HCT116 (cell line): ENCODE measurements at regions not wholly inside any gene's neighbourhood (a gene's known extent, or its start where the extent isn't known, plus 50 kb on each side); places are given as distances from the start of the nearest gene placed in this dataset.

Experiments used
- ATAC-seq: fragments of 200-7000 bp; cut with Tn5 transposase; 2 replicates; pipeline ENCODE4 v1.9.1; 2020; ENCODE audit warnings: mild to moderate bottlenecking, moderate library complexity
- BruUV-seq: library from RNA; stranded (reverse); fragments of 400-500 nt; replicated peaks from 2 replicates; lab custom pipeline; 2021; lab: Mats Ljungman, UMichigan
- CTCF ChIA-PET: fragments of 300-600 bp; sonication (Branson Sonifier 250); formaldehyde crosslinking; loops from one replicate; lab custom pipeline; 2021; ENCODE audit warnings: antibody characterized with exemption; lab: Charles Lee
- POLR2A ChIA-PET: fragments of 300-600, 350-600 bp; sonication (Branson Sonifier 250); formaldehyde crosslinking; loops from one replicate; lab custom pipeline; 2021; ENCODE audit warnings: antibody characterized with exemption; lab: Charles Lee
- RAD21 ChIA-PET, 2 experiments: fragments of 300-600 bp; sonication (Branson Sonifier 250); formaldehyde crosslinking; loops; one replicate each; lab custom pipeline; 2023; ENCODE audit warnings: low total read pairs in 2 of 2; ENCODE audit not compliant: uncharacterized antibody in 2 of 2, unreplicated experiment in 2 of 2, low non-redundant PET in 1 of 2; lab: Charles Lee
- DNase-seq: peaks from one replicate; pipeline ENCODE4 v3.0.0-alpha.2; 2010; ENCODE audit warnings: low read depth, low spot score
- H2AFZ ChIP-seq: fragments of 200-600 bp; shearing (Covaris generic), sonication (generic); 2 replicates; pipeline ENCODE4 v1.6.1; 2017; ENCODE audit warnings: low read depth, mixed run types, mixed read lengths, antibody characterized with exemption, low read length; ENCODE audit not compliant: poor library complexity, severe bottlenecking
- H3K27ac ChIP-seq: 2 replicates; pipeline ENCODE4 v1.5.1; 2012; ENCODE audit warnings: low read depth, low read length
- H3K27me3 ChIP-seq: fragments of 200-600 bp; sonication (generic); 2 replicates; pipeline ENCODE4 v1.6.1; 2016; ENCODE audit warnings: mixed run types, low read length, mixed read lengths; ENCODE audit not compliant: insufficient read depth
- H3K36me3 ChIP-seq, 2 experiments: fragments of 200-500 bp in 1 of 2; fragments of 200-600 bp in 1 of 2; sonication (Bioruptor generic) in 1 of 2; sonication (generic) in 1 of 2; 2 replicates each; pipeline versions ENCODE4 v1.5.1 to v1.6.1; 2014 to 2016; ENCODE audit warnings: low read length in 2 of 2, inconsistent platforms in 1 of 2, mixed read lengths in 1 of 2, mixed run types in 1 of 2; ENCODE audit not compliant: insufficient read depth in 2 of 2, control insufficient read depth in 1 of 2
- H3K4me1 ChIP-seq, 2 experiments: fragments of 200-600 bp in 1 of 2; sonication (generic) in 1 of 2; 2 replicates each; pipeline versions ENCODE4 v1.5.1 to v1.6.1; 2012 to 2017; ENCODE audit warnings: low read length in 2 of 2, inconsistent platforms in 1 of 2, mild to moderate bottlenecking in 1 of 2, mixed read lengths in 1 of 2, mixed run types in 1 of 2, moderate library complexity in 1 of 2; ENCODE audit not compliant: insufficient read depth in 2 of 2, control insufficient read depth in 1 of 2
- H3K4me2 ChIP-seq: fragments of 200-600 bp; sonication (generic); 2 replicates; pipeline ENCODE4 v1.6.1; 2017; ENCODE audit warnings: mixed run types, low read length, mixed read lengths
- H3K4me3 ChIP-seq, 2 experiments: fragments of 200-600 bp in 1 of 2; sonication (generic) in 1 of 2; replicated peaks in 1 of 2; 2 replicates each; pipeline ENCODE4 v1.5.1; 2011 to 2016; ENCODE audit warnings: low read length in 2 of 2, control low read depth in 1 of 2, low read depth in 1 of 2, mild to moderate bottlenecking in 1 of 2, mixed read lengths in 1 of 2, mixed run types in 1 of 2
- H3K79me2 ChIP-seq: fragments of 200-600 bp; sonication (generic); 2 replicates; pipeline ENCODE4 v1.6.1; 2017; ENCODE audit warnings: mild to moderate bottlenecking, mixed run types, low read length, moderate library complexity, mixed read lengths; ENCODE audit not compliant: insufficient read depth
- H3K9ac ChIP-seq: fragments of 200-600 bp; sonication (generic); 2 replicates; pipeline ENCODE4 v1.6.1; 2016; ENCODE audit warnings: low read length, mixed read lengths
- H3K9me2 ChIP-seq: fragments of 200-600 bp; sonication (generic), shearing (Covaris generic); 2 replicates; pipeline ENCODE4 v1.6.1; 2017; ENCODE audit warnings: mixed run types, mild to moderate bottlenecking, moderate library complexity; ENCODE audit not compliant: insufficient read depth
- H3K9me3 ChIP-seq, 2 experiments: fragments of 200-500 bp in 1 of 2; fragments of 200-600 bp in 1 of 2; sonication (Bioruptor generic) in 1 of 2; sonication (generic) in 1 of 2; 2 replicates each; pipeline ENCODE4 v1.6.1; 2014 to 2017; ENCODE audit warnings: low read length in 2 of 2, mixed read lengths in 2 of 2, inconsistent platforms in 1 of 2, low read depth in 1 of 2, mild to moderate bottlenecking in 1 of 2, mixed run types in 1 of 2, moderate library complexity in 1 of 2; ENCODE audit not compliant: control insufficient read depth in 1 of 2, insufficient read depth in 1 of 2
- H4K20me1 ChIP-seq: fragments of 200-600 bp; sonication (generic), shearing (Covaris generic); 2 replicates; pipeline ENCODE4 v1.6.1; 2017; ENCODE audit warnings: mixed run types, mild to moderate bottlenecking, moderate library complexity; ENCODE audit not compliant: insufficient read depth
- EZH2 ChIP-seq: fragments of 200-600 bp; sonication (generic); IDR thresholded peaks from 2 replicates; pipeline ENCODE4 v1.6.1; 2017; ENCODE audit warnings: antibody characterized with exemption, mixed run types
- JUND ChIP-seq: IDR thresholded peaks from 2 replicates; pipeline ENCODE4 v1.6.1; 2012
- SRF ChIP-seq: IDR thresholded peaks from 2 replicates; pipeline ENCODE4 v1.6.1; 2012; ENCODE audit warnings: low read depth
- YY1 ChIP-seq: IDR thresholded peaks from 2 replicates; pipeline ENCODE4 v1.6.1; 2011; ENCODE audit warnings: low read length, low read depth, moderate library complexity, mild to moderate bottlenecking; ENCODE audit not compliant: insufficient replicate concordance; ENCODE audit errors: extremely low read depth
- ZFX ChIP-seq: fragments of 450-650 bp; IDR thresholded peaks from 2 replicates; pipeline ENCODE4 v1.6.1; 2017
- ZNF274 ChIP-seq: fragments of 200-500 bp; sonication (Bioruptor generic); IDR thresholded peaks from 2 replicates; pipeline ENCODE4 v1.6.1; 2014; ENCODE audit warnings: mild to moderate bottlenecking, low read depth, low read length, inconsistent platforms
- intact Hi-C: fragments of 100-400 bp; cut with micrococcal nuclease; formaldehyde crosslinking; loops from 2 replicates; pipeline ENCODE4 v1.10.0; 2022
- TF ChIP-seq, protein P1 (sequence below): IDR thresholded peaks from 2 replicates; pipeline ENCODE4 v1.6.1; 2012; ENCODE audit warnings: low read depth

DNA sequence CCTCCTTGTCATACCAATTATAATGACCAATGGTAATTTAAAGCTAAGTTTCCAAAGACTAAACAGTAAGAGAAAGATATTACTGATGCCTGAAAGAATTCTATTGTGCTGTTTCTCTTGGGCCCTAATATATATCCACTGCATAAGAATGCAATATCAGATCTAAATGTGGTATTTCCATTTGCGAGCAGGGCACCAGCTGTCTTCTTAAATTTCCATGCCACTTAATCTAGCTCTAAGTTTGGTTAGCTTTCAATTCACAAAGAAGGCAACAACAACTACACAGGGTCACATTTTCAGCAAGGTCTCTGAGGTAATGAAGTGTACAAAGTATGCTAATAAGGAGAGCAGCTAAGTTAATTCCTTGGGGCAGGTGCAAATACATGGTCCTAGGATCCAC, 315.7 kb downstream of the GPR37 start (continued):
- TF ChIP-seq ZNF274 (no peak), JUND (no peak)

DNA sequence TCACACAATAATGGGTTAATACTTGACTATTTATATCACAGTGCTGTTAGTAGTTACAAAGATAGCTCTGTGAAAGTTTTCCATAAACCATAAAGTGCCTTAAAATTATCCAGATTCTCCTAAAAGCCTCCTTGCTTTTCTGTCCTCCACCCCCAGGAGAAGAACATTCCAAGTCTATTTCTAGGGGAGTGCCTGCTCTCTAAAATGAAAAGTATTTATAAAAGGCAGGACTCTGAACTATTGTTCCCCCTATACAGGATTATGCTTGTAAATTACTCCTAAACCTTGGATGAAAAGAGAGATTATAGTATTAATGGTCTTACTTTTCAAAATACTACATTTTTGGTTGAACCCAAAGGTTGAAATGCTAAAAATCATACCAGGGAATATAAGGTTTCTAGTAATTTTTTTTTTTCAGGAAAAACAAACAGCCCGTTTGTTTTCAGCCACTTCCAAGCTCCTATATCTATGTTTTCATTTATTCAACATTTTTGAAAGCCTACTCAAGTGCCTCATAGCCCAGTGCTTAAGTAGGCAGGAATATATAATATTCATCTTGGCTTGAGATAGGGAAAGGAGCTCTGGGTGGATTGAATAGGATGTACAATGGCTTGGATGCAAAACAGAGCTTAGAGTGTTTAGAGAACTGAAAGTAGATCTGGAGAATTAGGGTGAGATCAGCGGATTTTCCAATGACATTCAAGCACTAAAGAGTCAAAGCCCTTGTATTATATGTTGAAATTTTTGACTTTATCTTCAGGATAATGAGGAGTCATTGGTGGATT, 320.7 kb downstream of the GPR37 start:
- POLR2A ChIA-PET: no interaction called here
- no peaks in the 10 kb centered on the region for H3K9me2 ChIP-seq
- ATAC-seq: no peak
- no peak overlapping the region for H3K4me3 ChIP-seq
- CTCF ChIA-PET: no interaction called here
- no peak overlapping the region for H3K9ac ChIP-seq
- no peak for TF ChIP-seq EZH2
- no peak for TF ChIP-seq YY1
- TF ChIP-seq, protein P1, sequence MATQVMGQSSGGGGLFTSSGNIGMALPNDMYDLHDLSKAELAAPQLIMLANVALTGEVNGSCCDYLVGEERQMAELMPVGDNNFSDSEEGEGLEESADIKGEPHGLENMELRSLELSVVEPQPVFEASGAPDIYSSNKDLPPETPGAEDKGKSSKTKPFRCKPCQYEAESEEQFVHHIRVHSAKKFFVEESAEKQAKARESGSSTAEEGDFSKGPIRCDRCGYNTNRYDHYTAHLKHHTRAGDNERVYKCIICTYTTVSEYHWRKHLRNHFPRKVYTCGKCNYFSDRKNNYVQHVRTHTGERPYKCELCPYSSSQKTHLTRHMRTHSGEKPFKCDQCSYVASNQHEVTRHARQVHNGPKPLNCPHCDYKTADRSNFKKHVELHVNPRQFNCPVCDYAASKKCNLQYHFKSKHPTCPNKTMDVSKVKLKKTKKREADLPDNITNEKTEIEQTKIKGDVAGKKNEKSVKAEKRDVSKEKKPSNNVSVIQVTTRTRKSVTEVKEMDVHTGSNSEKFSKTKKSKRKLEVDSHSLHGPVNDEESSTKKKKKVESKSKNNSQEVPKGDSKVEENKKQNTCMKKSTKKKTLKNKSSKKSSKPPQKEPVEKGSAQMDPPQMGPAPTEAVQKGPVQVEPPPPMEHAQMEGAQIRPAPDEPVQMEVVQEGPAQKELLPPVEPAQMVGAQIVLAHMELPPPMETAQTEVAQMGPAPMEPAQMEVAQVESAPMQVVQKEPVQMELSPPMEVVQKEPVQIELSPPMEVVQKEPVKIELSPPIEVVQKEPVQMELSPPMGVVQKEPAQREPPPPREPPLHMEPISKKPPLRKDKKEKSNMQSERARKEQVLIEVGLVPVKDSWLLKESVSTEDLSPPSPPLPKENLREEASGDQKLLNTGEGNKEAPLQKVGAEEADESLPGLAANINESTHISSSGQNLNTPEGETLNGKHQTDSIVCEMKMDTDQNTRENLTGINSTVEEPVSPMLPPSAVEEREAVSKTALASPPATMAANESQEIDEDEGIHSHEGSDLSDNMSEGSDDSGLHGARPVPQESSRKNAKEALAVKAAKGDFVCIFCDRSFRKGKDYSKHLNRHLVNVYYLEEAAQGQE: no peak
- TF ChIP-seq ZFX: no peak
- TF ChIP-seq SRF: no peak
- TF ChIP-seq JUND: no peak
- H3K27me3 ChIP-seq: no peaks in the 10 kb centered on the region
- BruUV-seq: no TSS peak
- intact Hi-C loops: no loop called here
- H3K27ac ChIP-seq: no peak overlapping the region
- H3K4me2 ChIP-seq: no peak overlapping the region
- H3K4me1 ChIP-seq: no peaks in the 10 kb centered on the region
- H3K79me2 ChIP-seq: no peaks in the 10 kb centered on the region
- H3K36me3 ChIP-seq: no peaks in the 10 kb centered on the region
- no peaks in the 10 kb centered on the region for H4K20me1 ChIP-seq
- RAD21 ChIA-PET: no interaction called here
- no peak overlapping the region for H2AFZ ChIP-seq
- no peak for DNase-seq
- H3K9me3 ChIP-seq: no peaks in the 10 kb centered on the region
